GM18907 (cell line): ENCODE measurements at regions not wholly inside any gene's neighbourhood (a gene's known extent, or its start where the extent isn't known, plus 50 kb on each side); places are given as distances from the start of the nearest gene placed in this dataset.

ENCODE experiments used
- ATAC-seq: cut with Tn5 transposase; IDR thresholded peaks from one replicate; pipeline ENCODE4 v1.9.1; 2021; ENCODE audit warnings: mild to moderate bottlenecking, moderate library complexity; ENCODE audit not compliant: unreplicated experiment

- ATAC-seq, result no peak
These were observed 53.3 kb downstream of the FOXD1 start for GRCh38 chr5:73395256-73395655.

- no peak for ATAC-seq
These were observed 54.0 kb downstream of the FOXD1 start for GRCh38 chr5:73394610-73395009.

GRCh38 chr5:73393611-73394489 lies 54.7 kb downstream of the FOXD1 start:
- ATAC-seq, result no peak

GRCh38 chr5:73392775-73393174 lies 55.8 kb downstream of the FOXD1 start:
- no peak for ATAC-seq

- no peak for ATAC-seq
These were observed 57.1 kb downstream of the FOXD1 start for GRCh38 chr5:73391441-73391881.

GRCh38 chr5:73390972-73391371 lies 57.6 kb downstream of the FOXD1 start:
- no peak for ATAC-seq

GRCh38 chr5:73388740-73389139 lies 59.8 kb downstream of the FOXD1 start:
- ATAC-seq, result no peak

GRCh38 chr5:73388306-73388684 lies 60.3 kb downstream of the FOXD1 start:
- no peak for ATAC-seq

GRCh38 chr5:73387601-73388305 lies 60.8 kb downstream of the FOXD1 start:
- ATAC-seq, result peak; percentile 94

- ATAC-seq, result peak; percentile 41
These were observed 61.4 kb downstream of the FOXD1 start for GRCh38 chr5:73387149-73387591.

GRCh38 chr5:73384861-73385260 lies 63.7 kb downstream of the FOXD1 start:
- ATAC-seq, result no peak

- no peak for ATAC-seq
These were observed 66.2 kb downstream of the FOXD1 start for GRCh38 chr5:73382401-73382740.

- no peak for ATAC-seq
These were observed 66.8 kb downstream of the FOXD1 start for GRCh38 chr5:73381590-73382400.

- no peak for ATAC-seq
These were observed 67.6 kb downstream of the FOXD1 start for GRCh38 chr5:73380710-73381589.

GRCh38 chr5:73380041-73380440 lies 68.5 kb downstream of the FOXD1 start:
- no peak for ATAC-seq

- ATAC-seq, result no peak
These were observed 69.1 kb downstream of the FOXD1 start for GRCh38 chr5:73379435-73379834.

- no peak for ATAC-seq
These were observed 69.8 kb downstream of the FOXD1 start for GRCh38 chr5:73378765-73379164.

GRCh38 chr5:73378070-73378469 lies 70.5 kb downstream of the FOXD1 start:
- no peak for ATAC-seq

- ATAC-seq, result no peak
These were observed 71.9 kb downstream of the FOXD1 start for GRCh38 chr5:73376618-73377170.

GRCh38 chr5:73375949-73376348 lies 72.6 kb downstream of the FOXD1 start:
- ATAC-seq, result no peak
